ENCODE measurements at regions not wholly inside any gene's neighbourhood (a gene's known extent, or its start where the extent isn't known, plus 50 kb on each side); places are given as distances from the start of the nearest gene placed in this dataset.

GRCh38 chr3:76054404-76054803 is 269.1 kb upstream of the ZNF717 start:
- TF ChIP-seq CTCF (IDR thresholded peaks at IDR 0.05; ENCODE audit: unreplicated experiment), result no peak
- no peaks in the 10 kb centered on the region for H3K9me3 Mint-ChIP-seq (ENCODE audit: unreplicated experiment)
- H3K36me3 Mint-ChIP-seq (ENCODE audit: low read depth, unreplicated experiment), result no peaks in the 10 kb centered on the region
- no peak overlapping the region for H3K27ac Mint-ChIP-seq (ENCODE audit: unreplicated experiment)
- DNase-seq (ENCODE audit: low spot score), result no peak
- H3K4me3 Mint-ChIP-seq (ENCODE audit: unreplicated experiment), result no peak overlapping the region
- H3K4me1 Mint-ChIP-seq (ENCODE audit: unreplicated experiment), result peaks cover 3% of the 10 kb centered on the region
- no peaks in the 10 kb centered on the region for H3K27me3 Mint-ChIP-seq (ENCODE audit: unreplicated experiment)

GRCh38 chr3:76061654-76062053 is 276.3 kb upstream of the ZNF717 start:
- H3K36me3 Mint-ChIP-seq (ENCODE audit: low read depth, unreplicated experiment), result no peaks in the 10 kb centered on the region
- H3K9me3 Mint-ChIP-seq (ENCODE audit: unreplicated experiment), result no peaks in the 10 kb centered on the region
- H3K27me3 Mint-ChIP-seq (ENCODE audit: unreplicated experiment), result no peaks in the 10 kb centered on the region
- no peak overlapping the region for H3K27ac Mint-ChIP-seq (ENCODE audit: unreplicated experiment)
- no peak for TF ChIP-seq CTCF (IDR thresholded peaks at IDR 0.05; ENCODE audit: unreplicated experiment)
- no peaks in the 10 kb centered on the region for H3K4me1 Mint-ChIP-seq (ENCODE audit: unreplicated experiment)
- H3K4me3 Mint-ChIP-seq (ENCODE audit: unreplicated experiment), result no peak overlapping the region
- DNase-seq (ENCODE audit: low spot score), result no peak

GRCh38 chr3:76063019-76063418 is 277.7 kb upstream of the ZNF717 start:
- H3K36me3 Mint-ChIP-seq (ENCODE audit: low read depth, unreplicated experiment), result no peaks in the 10 kb centered on the region
- no peak overlapping the region for H3K4me3 Mint-ChIP-seq (ENCODE audit: unreplicated experiment)
- H3K27ac Mint-ChIP-seq (ENCODE audit: unreplicated experiment), result no peak overlapping the region
- H3K4me1 Mint-ChIP-seq (ENCODE audit: unreplicated experiment), result no peaks in the 10 kb centered on the region
- H3K27me3 Mint-ChIP-seq (ENCODE audit: unreplicated experiment), result no peaks in the 10 kb centered on the region
- no peaks in the 10 kb centered on the region for H3K9me3 Mint-ChIP-seq (ENCODE audit: unreplicated experiment)
- no peak for DNase-seq (ENCODE audit: low spot score)
- no peak for TF ChIP-seq CTCF (IDR thresholded peaks at IDR 0.05; ENCODE audit: unreplicated experiment)

- no peak for TF ChIP-seq CTCF (IDR thresholded peaks at IDR 0.05; ENCODE audit: unreplicated experiment)
- DNase-seq (ENCODE audit: low spot score), result no peak
- no peaks in the 10 kb centered on the region for H3K9me3 Mint-ChIP-seq (ENCODE audit: unreplicated experiment)
- no peaks in the 10 kb centered on the region for H3K4me1 Mint-ChIP-seq (ENCODE audit: unreplicated experiment)
- no peak overlapping the region for H3K27ac Mint-ChIP-seq (ENCODE audit: unreplicated experiment)
- no peak overlapping the region for H3K4me3 Mint-ChIP-seq (ENCODE audit: unreplicated experiment)
- no peaks in the 10 kb centered on the region for H3K27me3 Mint-ChIP-seq (ENCODE audit: unreplicated experiment)
- no peaks in the 10 kb centered on the region for H3K36me3 Mint-ChIP-seq (ENCODE audit: low read depth, unreplicated experiment)
Observed at GRCh38 chr3:76063811-76064210, 278.5 kb upstream of the ZNF717 start.

GRCh38 chr3:76065964-76066363 is 280.6 kb upstream of the ZNF717 start:
- no peak for TF ChIP-seq CTCF (IDR thresholded peaks at IDR 0.05; ENCODE audit: unreplicated experiment)
- no peaks in the 10 kb centered on the region for H3K4me1 Mint-ChIP-seq (ENCODE audit: unreplicated experiment)
- no peak overlapping the region for H3K4me3 Mint-ChIP-seq (ENCODE audit: unreplicated experiment)
- no peak overlapping the region for H3K27ac Mint-ChIP-seq (ENCODE audit: unreplicated experiment)
- no peak for DNase-seq (ENCODE audit: low spot score)
- no peaks in the 10 kb centered on the region for H3K9me3 Mint-ChIP-seq (ENCODE audit: unreplicated experiment)
- no peaks in the 10 kb centered on the region for H3K27me3 Mint-ChIP-seq (ENCODE audit: unreplicated experiment)
- H3K36me3 Mint-ChIP-seq (ENCODE audit: low read depth, unreplicated experiment), result peaks cover 3% of the 10 kb centered on the region

Data from endothelial cell (in vitro differentiated cells).